ENCODE measurements at regions not wholly inside any gene's neighbourhood (a gene's known extent, or its start where the extent isn't known, plus 50 kb on each side); places are given as distances from the start of the nearest gene placed in this dataset.

DNA sequence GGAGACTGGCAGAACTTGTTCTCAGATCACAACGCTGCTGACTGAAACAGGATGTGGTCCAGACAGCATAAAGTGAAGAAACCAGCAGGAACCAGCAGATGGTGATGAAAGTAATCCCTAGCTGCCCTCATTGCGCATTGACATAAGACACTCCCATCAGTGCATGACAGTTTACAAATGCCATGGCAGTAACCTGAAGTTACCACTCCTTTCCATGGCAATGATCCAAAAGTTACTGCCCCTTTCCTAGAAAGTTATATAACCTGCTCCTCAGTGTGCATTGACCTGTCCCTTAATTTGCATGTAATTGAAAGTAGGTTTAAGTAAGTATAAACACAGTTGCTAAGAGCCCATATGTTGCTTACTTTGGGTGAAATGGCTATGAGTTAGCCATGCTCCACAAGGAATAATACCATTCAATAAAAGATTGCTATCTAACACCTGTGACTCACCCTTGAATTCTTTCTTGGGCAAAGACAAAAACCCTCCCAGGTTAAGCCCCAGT, 149.1 kb upstream of the CD96 start:
- TF ChIP-seq CTCF (IDR thresholded peaks at IDR 0.05; ENCODE audit: control insufficient read depth, extremely low read depth, insufficient read depth), result no peak
- H3K4me3 ChIP-seq (ENCODE audit: low read depth, low read length), result no peak overlapping the region
- DNase-seq (ENCODE audit: low read depth), result no peak

DNA sequence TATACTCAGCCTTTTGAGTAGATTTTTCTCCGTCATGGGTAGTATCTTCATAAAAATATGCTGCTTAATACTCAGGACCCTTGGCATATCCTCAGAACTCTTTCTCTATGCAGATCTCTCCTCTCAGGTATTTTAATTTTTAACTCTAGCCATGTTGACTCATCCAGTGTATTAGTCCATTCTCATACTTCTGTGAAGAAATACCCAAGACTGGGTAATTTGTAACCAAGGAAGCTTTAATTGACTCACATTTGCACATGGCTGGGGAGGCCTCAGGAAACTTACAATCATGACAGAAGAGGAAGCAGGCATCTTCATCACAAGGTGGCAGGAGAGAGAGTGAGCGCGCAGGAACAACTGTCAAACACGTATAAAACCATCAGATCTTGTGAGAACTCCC, 129.3 kb upstream of the CD96 start:
- no peak overlapping the region for H3K4me3 ChIP-seq (ENCODE audit: low read depth, low read length)
- no peak for DNase-seq (ENCODE audit: low read depth)
- no peak for TF ChIP-seq CTCF (IDR thresholded peaks at IDR 0.05; ENCODE audit: control insufficient read depth, extremely low read depth, insufficient read depth)

DNA sequence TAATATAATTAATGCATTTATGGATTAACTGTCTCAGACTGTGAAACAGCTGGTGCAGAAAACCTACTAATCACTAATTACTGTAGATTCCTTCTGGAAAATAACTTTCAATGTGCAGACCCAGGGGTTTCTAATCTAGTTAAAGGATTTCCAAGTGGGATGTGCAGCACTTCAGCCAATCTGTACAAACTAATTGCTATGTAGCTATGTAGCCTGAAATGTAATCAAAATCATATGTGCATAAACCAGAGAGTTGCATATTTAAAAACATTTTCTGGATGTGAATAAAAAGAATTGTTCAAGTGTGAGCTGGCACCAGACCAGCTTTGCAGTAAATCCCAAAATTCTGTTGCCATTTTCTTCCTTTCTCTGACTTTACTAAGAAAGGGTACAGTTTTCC, 127.5 kb upstream of the CD96 start:
- no peak for TF ChIP-seq CTCF (IDR thresholded peaks at IDR 0.05; ENCODE audit: control insufficient read depth, extremely low read depth, insufficient read depth)
- no peak for DNase-seq (ENCODE audit: low read depth)
- no peak overlapping the region for H3K4me3 ChIP-seq (ENCODE audit: low read depth, low read length)

DNA sequence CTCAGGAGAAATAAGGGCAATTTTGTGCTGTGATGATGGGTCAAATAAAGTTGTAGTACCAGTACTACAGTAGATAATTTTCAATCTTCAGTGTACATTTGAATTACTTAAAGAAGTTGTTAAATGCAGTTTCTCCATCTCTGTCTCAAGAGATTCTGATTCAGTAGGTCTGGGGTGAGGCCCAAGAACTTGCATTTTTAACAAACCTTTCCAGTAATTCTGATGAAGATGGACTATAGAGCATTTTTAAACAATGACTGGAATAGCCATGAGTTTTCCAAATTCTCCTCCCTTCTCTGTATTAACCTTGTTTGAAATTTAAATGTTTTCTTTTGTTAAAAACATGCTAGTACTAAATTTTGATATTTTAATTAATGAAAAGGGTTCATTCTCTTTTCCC, 127.0 kb upstream of the CD96 start:
- TF ChIP-seq CTCF (IDR thresholded peaks at IDR 0.05; ENCODE audit: control insufficient read depth, extremely low read depth, insufficient read depth), result no peak
- no peak for DNase-seq (ENCODE audit: low read depth)
- H3K4me3 ChIP-seq (ENCODE audit: low read depth, low read length), result no peak overlapping the region

DNA sequence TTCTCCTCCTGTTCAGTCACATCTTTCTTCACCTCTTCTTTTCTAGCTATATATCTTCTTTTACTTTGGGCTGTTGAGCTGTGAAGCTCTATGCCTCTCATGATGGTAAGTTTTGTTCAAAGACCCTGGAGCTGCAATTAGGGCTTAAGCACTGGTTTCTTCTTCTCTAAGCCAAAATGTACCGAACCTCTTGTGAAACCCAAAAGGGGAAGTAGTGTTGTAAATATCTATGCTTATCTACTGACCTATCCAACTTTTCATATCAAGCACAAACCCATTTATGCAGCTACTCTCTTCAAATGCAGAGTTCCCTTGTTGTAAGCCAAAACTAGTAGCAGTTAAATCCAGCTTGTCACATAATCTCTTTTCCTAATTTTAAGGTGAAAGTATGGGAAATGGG, 123.6 kb upstream of the CD96 start:
- no peak for TF ChIP-seq CTCF (IDR thresholded peaks at IDR 0.05; ENCODE audit: control insufficient read depth, extremely low read depth, insufficient read depth)
- no peak for DNase-seq (ENCODE audit: low read depth)
- H3K4me3 ChIP-seq (ENCODE audit: low read depth, low read length), result no peak overlapping the region

- no peak for DNase-seq (ENCODE audit: low read depth)
- no peak for TF ChIP-seq CTCF (IDR thresholded peaks at IDR 0.05; ENCODE audit: control insufficient read depth, extremely low read depth, insufficient read depth)
- no peak overlapping the region for H3K4me3 ChIP-seq (ENCODE audit: low read depth, low read length)
These were observed 113.7 kb upstream of the CD96 start for GRCh38 chr3:111428301-111428700.

GRCh38 chr3:111434941-111435622, 106.9 kb upstream of the CD96 start:
- no peak for TF ChIP-seq CTCF (IDR thresholded peaks at IDR 0.05; ENCODE audit: control insufficient read depth, extremely low read depth, insufficient read depth)
- no peak overlapping the region for H3K4me3 ChIP-seq (ENCODE audit: low read depth, low read length)
- DNase-seq (ENCODE audit: low read depth), result no peak

Measured in LNCaP clone FGC (cell line).